MM.1S (cell line): ENCODE measurements at regions not wholly inside any gene's neighbourhood (a gene's known extent, or its start where the extent isn't known, plus 50 kb on each side); places are given as distances from the start of the nearest gene placed in this dataset.
"Not testable (repeated sequence)": the region's sequence is repeated elsewhere in the genome, so short reads cannot be mapped to it uniquely, and the experiment has no call there.

Source experiments
- DNase-seq: peaks from one replicate; pipeline ENCODE4 v3.0.0-alpha.2; 2015
- H2AFZ ChIP-seq: fragments of 300-600 bp; sonication (generic); 2 replicates; pipeline ENCODE4 v1.6.0; 2016; ENCODE audit warnings: antibody characterized with exemption, low read length
- H3F3A ChIP-seq: fragments of 300-600 bp; sonication (generic); 2 replicates; pipeline ENCODE4 v1.6.1; 2016; ENCODE audit warnings: mild to moderate bottlenecking, antibody characterized with exemption, low read length, moderate library complexity, mixed read lengths; ENCODE audit not compliant: insufficient read depth
- H3K27ac ChIP-seq: fragments of 300-600 bp; sonication (generic); 2 replicates; pipeline ENCODE4 v1.5.1; 2016; ENCODE audit warnings: mild to moderate bottlenecking, low read length
- H3K27me3 ChIP-seq: fragments of 300-600 bp; sonication (generic); replicated peaks from 2 replicates; pipeline ENCODE4 v1.6.0; 2016; ENCODE audit warnings: low read length; ENCODE audit not compliant: insufficient read depth
- H3K36me3 ChIP-seq: fragments of 300-600 bp; sonication (generic); replicated peaks from 2 replicates; pipeline ENCODE4 v1.6.1; 2016; ENCODE audit warnings: mild to moderate bottlenecking, low read length, mixed read lengths; ENCODE audit not compliant: insufficient read depth
- H3K4me1 ChIP-seq: fragments of 300-600 bp; sonication (generic); 2 replicates; pipeline ENCODE4 v1.6.1; 2016; ENCODE audit warnings: low read length, mixed read lengths
- H3K4me2 ChIP-seq: fragments of 300-600 bp; sonication (generic); 2 replicates; pipeline ENCODE4 v1.6.0; 2016; ENCODE audit warnings: low read depth, low read length
- H3K4me3 ChIP-seq: fragments of 300-600 bp; sonication (generic); 2 replicates; pipeline ENCODE4 v1.5.1; 2016; ENCODE audit warnings: low read length, mixed read lengths
- H3K79me2 ChIP-seq: fragments of 300-600 bp; sonication (generic); 2 replicates; pipeline ENCODE4 v1.6.1; 2016; ENCODE audit warnings: mixed run types, low read length, mixed read lengths
- H3K9ac ChIP-seq: fragments of 300-600 bp; sonication (generic); 2 replicates; pipeline ENCODE4 v1.6.1; 2016; ENCODE audit warnings: low read length, mixed read lengths
- H3K9me2 ChIP-seq: fragments of 300-600 bp; sonication (generic); replicated peaks from 2 replicates; pipeline ENCODE4 v1.6.1; 2016; ENCODE audit warnings: mild to moderate bottlenecking, low read length, mixed read lengths; ENCODE audit not compliant: insufficient read depth
- H3K9me3 ChIP-seq: fragments of 300-600 bp; sonication (generic); replicated peaks from 2 replicates; pipeline ENCODE4 v1.6.1; 2016; ENCODE audit warnings: mild to moderate bottlenecking, low read length, mixed read lengths; ENCODE audit not compliant: insufficient read depth
- H4K20me1 ChIP-seq: fragments of 300-600 bp; sonication (generic); 2 replicates; pipeline ENCODE4 v1.6.1; 2016; ENCODE audit warnings: mild to moderate bottlenecking, low read length, moderate library complexity, mixed read lengths; ENCODE audit not compliant: insufficient read depth
- EZH2 ChIP-seq: fragments of 300-600 bp; sonication (generic); optimal IDR thresholded peaks from 2 replicates; pipeline ENCODE3; 2017; ENCODE audit warnings: low read depth, mild to moderate bottlenecking, antibody characterized with exemption, low read length, mixed read lengths
- EZH2phosphoT487 ChIP-seq: fragments of 300-600 bp; sonication (generic); IDR thresholded peaks from 2 replicates; pipeline ENCODE4 v1.6.1; 2018; ENCODE audit warnings: antibody characterized with exemption, low read length
- TF ChIP-seq, protein P1 (sequence below): fragments of 300-600 bp; sonication (generic); IDR thresholded peaks from 2 replicates; pipeline ENCODE4 v1.5.1; 2016; ENCODE audit warnings: antibody characterized with exemption, low read length, mixed read lengths

DNA sequence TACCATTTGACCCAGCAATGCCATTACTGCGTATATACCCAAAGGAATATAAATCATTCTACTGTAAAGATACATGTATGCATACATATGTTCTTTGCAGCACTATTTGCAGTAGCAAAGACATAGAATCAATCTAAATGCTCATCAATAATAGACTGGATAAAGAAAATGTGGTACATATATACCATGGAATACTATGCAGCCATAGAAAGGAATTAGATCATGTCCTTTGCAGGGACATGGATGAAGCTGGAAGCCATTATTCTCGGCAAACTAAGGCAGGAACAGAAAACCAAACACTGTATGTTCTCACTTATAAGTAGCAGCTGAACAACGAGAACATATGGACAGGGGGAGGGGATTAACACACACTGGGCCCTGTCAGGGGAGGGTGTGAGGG lies 54.8 kb upstream of the ZNF30 start:
- DNase-seq, H4K20me1 ChIP-seq, H3K9me2 ChIP-seq, H3K36me3 ChIP-seq, H3K27ac ChIP-seq, H3K9me3 ChIP-seq, H3K79me2 ChIP-seq, H3K9ac ChIP-seq, H3K4me3 ChIP-seq, H3K4me1 ChIP-seq, H2AFZ ChIP-seq, H3K4me2 ChIP-seq, H3K27me3 ChIP-seq, H3F3A ChIP-seq: not testable (repeated sequence)

DNA sequence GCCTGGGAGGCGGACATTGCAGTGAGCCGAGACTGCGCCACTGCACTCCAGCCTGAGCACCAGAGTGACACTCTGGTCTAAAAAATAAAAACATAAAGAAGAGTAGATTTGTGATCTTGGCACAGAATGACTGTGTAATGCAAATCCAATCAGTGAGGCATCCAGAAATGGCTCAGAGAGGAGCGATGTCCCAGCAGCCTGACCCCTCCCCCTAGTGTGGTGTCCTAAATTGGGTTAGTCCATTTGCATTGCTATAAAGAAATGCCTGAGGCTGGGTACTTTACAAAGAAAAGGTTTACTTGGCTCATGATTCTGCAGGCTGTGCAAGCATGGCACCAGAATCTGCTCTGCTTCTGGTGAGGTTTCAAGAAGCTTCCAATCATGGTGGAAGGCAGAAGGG lies 59.1 kb upstream of the ZNF30 start:
- no peak for DNase-seq
- no peak overlapping the region for H2AFZ ChIP-seq

DNA sequence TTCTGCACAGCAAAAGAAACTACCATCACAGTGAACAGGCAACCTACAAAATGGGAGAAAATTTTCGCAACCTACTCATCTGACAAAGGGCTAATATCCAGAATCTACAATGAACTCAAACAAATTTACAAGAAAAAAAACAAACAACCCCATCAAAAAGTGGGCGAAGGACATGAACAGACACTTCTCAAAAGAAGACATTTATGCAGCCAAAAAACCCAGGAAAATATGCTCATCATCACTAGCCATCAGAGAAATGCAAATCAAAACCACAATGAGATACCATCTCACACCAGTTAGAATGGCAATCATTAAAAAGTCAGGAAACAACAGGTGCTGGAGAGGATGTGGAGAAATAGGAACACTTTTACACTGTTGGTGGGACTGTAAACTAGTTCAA lies 61.5 kb upstream of the ZNF30 start:
- H3K9me2 ChIP-seq, H4K20me1 ChIP-seq, H3F3A ChIP-seq, DNase-seq, H3K9me3 ChIP-seq, H3K27me3 ChIP-seq, H3K4me2 ChIP-seq, H3K79me2 ChIP-seq, H2AFZ ChIP-seq, H3K9ac ChIP-seq, H3K4me3 ChIP-seq, H3K27ac ChIP-seq, H3K4me1 ChIP-seq, H3K36me3 ChIP-seq: not testable (repeated sequence)

More for the DNA sequence above, 59.1 kb upstream of the ZNF30 start:
- no peak overlapping the region for H3K4me3 ChIP-seq
- no peak overlapping the region for H3K4me2 ChIP-seq
- no peaks in the 10 kb centered on the region for H3K4me1 ChIP-seq
- no peaks in the 10 kb centered on the region for H3K79me2 ChIP-seq
- no peak overlapping the region for H3K9ac ChIP-seq
- no peaks in the 10 kb centered on the region for H4K20me1 ChIP-seq
- TF ChIP-seq, protein P1, sequence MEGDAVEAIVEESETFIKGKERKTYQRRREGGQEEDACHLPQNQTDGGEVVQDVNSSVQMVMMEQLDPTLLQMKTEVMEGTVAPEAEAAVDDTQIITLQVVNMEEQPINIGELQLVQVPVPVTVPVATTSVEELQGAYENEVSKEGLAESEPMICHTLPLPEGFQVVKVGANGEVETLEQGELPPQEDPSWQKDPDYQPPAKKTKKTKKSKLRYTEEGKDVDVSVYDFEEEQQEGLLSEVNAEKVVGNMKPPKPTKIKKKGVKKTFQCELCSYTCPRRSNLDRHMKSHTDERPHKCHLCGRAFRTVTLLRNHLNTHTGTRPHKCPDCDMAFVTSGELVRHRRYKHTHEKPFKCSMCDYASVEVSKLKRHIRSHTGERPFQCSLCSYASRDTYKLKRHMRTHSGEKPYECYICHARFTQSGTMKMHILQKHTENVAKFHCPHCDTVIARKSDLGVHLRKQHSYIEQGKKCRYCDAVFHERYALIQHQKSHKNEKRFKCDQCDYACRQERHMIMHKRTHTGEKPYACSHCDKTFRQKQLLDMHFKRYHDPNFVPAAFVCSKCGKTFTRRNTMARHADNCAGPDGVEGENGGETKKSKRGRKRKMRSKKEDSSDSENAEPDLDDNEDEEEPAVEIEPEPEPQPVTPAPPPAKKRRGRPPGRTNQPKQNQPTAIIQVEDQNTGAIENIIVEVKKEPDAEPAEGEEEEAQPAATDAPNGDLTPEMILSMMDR, result no peak
- TF ChIP-seq EZH2phosphoT487 (no peak), EZH2 (no peak)
- no peaks in the 10 kb centered on the region for H3F3A ChIP-seq
- no peaks in the 10 kb centered on the region for H3K27me3 ChIP-seq
- H3K27ac ChIP-seq, result no peak overlapping the region
- H3K9me2 ChIP-seq, result no peaks in the 10 kb centered on the region
- H3K36me3 ChIP-seq, result no peaks in the 10 kb centered on the region
- no peaks in the 10 kb centered on the region for H3K9me3 ChIP-seq

DNA sequence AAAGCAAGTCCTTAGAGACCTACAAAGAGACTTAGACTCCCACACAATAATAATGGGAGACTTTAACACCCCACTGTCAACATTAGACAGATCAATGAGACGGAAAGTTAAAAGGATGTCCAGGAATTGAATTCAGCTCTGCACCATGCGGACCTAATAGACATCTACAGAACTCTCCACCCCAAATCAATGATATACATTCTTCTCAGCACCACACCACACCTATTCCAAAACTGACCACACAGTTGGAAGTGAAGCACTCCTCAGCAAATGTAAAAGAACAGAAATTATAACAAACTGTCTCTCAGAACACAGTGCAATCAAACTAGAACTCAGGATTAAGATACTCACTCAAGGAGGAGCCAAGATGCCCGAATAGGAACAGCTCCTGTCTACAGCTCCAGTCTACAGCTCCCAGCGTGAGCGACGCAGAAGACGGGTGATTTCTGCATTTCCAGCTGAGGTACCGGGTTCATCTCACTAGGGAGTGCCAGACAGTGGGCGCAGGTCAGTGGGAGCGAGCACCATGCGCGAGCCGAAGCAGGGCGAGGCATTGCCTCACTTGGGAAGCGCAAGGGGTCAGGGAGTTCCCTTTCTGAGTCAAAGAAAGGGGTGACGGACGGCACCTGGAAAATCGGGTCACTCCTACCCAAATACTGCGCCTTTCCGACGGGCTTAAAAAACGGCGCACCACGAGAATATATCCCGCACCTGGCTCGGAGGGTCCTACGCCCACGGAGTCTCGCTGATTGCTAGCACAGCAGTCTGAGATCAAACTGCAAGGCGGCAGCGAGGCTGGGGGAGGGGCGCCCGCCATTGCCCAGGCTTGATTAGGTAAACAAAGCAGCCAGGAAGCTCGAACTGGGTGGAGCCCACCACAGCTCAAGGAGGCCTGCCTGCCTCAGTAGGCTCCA lies 66.6 kb upstream of the ZNF30 start:
- H3K9ac ChIP-seq, H2AFZ ChIP-seq, H3K4me3 ChIP-seq, H3K79me2 ChIP-seq, H3K27me3 ChIP-seq, H3K4me2 ChIP-seq, H4K20me1 ChIP-seq, H3K27ac ChIP-seq, H3K9me3 ChIP-seq, H3K9me2 ChIP-seq, DNase-seq, H3K4me1 ChIP-seq, H3F3A ChIP-seq, H3K36me3 ChIP-seq: not testable (repeated sequence)

- not testable (repeated sequence) for H3K4me2 ChIP-seq, H3K9me3 ChIP-seq, H3K79me2 ChIP-seq, H3K9me2 ChIP-seq, H3K4me1 ChIP-seq, H3K27me3 ChIP-seq, H3F3A ChIP-seq, H4K20me1 ChIP-seq, H3K36me3 ChIP-seq, H2AFZ ChIP-seq, H3K4me3 ChIP-seq, H3K27ac ChIP-seq, DNase-seq, H3K9ac ChIP-seq
Measured at GRCh38 chr19:34859325-34859724, 67.4 kb upstream of the ZNF30 start.
